ENCODE measurements at regions not wholly inside any gene's neighbourhood (a gene's known extent, or its start where the extent isn't known, plus 50 kb on each side); places are given as distances from the start of the nearest gene placed in this dataset.

DNA sequence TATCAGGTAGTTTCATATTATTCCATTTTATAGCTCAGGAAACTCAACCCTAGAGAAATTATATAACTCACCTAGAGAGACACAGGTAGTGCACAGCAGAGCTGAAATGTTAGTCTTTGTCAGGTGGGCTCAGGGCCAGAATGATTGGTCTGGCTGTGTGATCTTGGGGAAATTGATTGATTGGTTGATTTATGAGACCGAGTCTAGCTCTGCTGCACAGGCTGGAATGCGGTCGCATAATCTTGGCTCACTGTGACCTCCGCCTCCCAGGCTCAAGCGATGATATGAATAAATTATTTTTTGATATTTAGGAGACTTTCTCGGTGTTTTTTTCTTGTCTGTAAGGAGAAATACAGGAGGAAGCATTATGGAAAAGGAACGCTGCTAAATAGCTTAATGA lies 239.9 kb upstream of the SLC10A2 start:
- no peak for TF ChIP-seq EZH2 (IDR thresholded peaks at IDR 0.05; ENCODE audit: borderline replicate concordance)
- no peak for TF ChIP-seq EZH2phosphoT487 (IDR thresholded peaks at IDR 0.05; ENCODE audit: low read depth, severe bottlenecking, unreplicated experiment)
- no peak overlapping the region for H3K4me3 ChIP-seq
- WGBS (ENCODE audit: low lambda C conversion rate, missing lambda C conversion rate), result 94% methylated on average over 7 of the region's 7 CpGs
- no peaks in the 10 kb centered on the region for H3K4me1 ChIP-seq (ENCODE audit: insufficient read depth)
- no peaks in the 10 kb centered on the region for H3K9me2 ChIP-seq (replicated peaks; ENCODE audit: insufficient read depth)
- no peaks in the 10 kb centered on the region for H3K79me2 ChIP-seq
- no peak overlapping the region for H3K27ac ChIP-seq
- H3K27me3 ChIP-seq, result no peaks in the 10 kb centered on the region
- DNase-seq (ENCODE audit: low spot score), result no peak
- no peak overlapping the region for H3K4me2 ChIP-seq
- H3K36me3 ChIP-seq (replicated peaks; ENCODE audit: insufficient read depth, low read depth), result no peaks in the 10 kb centered on the region
- no peaks in the 10 kb centered on the region for H4K20me1 ChIP-seq (ENCODE audit: insufficient read depth, poor library complexity, severe bottlenecking)
- no peaks in the 10 kb centered on the region for H3K9me3 ChIP-seq (ENCODE audit: low read depth)
- no peak overlapping the region for H2AFZ ChIP-seq

- Histone ChIP-seq H2AFZ (no peak overlapping the region), H3K36me3 (replicated peaks; ENCODE audit: insufficient read depth, low read depth) (no peaks in the 10 kb centered on the region), H3K9me3 (ENCODE audit: low read depth) (no peaks in the 10 kb centered on the region), H3K79me2 (no peaks in the 10 kb centered on the region), H3K4me2 (no peak overlapping the region), H4K20me1 (ENCODE audit: insufficient read depth, poor library complexity, severe bottlenecking) (no peaks in the 10 kb centered on the region), H3K4me1 (ENCODE audit: insufficient read depth) (no peaks in the 10 kb centered on the region), H3K9me2 (replicated peaks; ENCODE audit: insufficient read depth) (no peaks in the 10 kb centered on the region), H3K4me3 (no peak overlapping the region), H3K27ac (no peak overlapping the region), H3K27me3 (no peaks in the 10 kb centered on the region)
- DNase-seq (ENCODE audit: low spot score), result no peak
- WGBS (ENCODE audit: low lambda C conversion rate, missing lambda C conversion rate), result 63% methylated on average over 4 of the region's 4 CpGs
- TF ChIP-seq CTCF (IDR thresholded peaks at IDR 0.05; ENCODE audit: poor library complexity), result no peak
- TF ChIP-seq EZH2phosphoT487 (IDR thresholded peaks at IDR 0.05; ENCODE audit: low read depth, severe bottlenecking, unreplicated experiment), result no peak
- TF ChIP-seq EZH2 (IDR thresholded peaks at IDR 0.05; ENCODE audit: borderline replicate concordance), result no peak
These were observed 236.9 kb upstream of the SLC10A2 start for GRCh38 chr13:103303078-103303651.

- Histone ChIP-seq H3K27me3 (no peaks in the 10 kb centered on the region), H3K9me2 (replicated peaks; ENCODE audit: insufficient read depth) (no peaks in the 10 kb centered on the region)
These were observed 236.5 kb upstream of the SLC10A2 start for GRCh38 chr13:103302676-103303075.

More at GRCh38 chr13:103302676-103303075, 236.5 kb upstream of the SLC10A2 start:
- Histone ChIP-seq H3K36me3 (replicated peaks; ENCODE audit: insufficient read depth, low read depth) (no peaks in the 10 kb centered on the region), H3K27ac (no peak overlapping the region), H3K4me3 (no peak overlapping the region), H3K4me2 (no peak overlapping the region), H4K20me1 (ENCODE audit: insufficient read depth, poor library complexity, severe bottlenecking) (no peaks in the 10 kb centered on the region), H3K79me2 (no peaks in the 10 kb centered on the region), H3K9me3 (ENCODE audit: low read depth) (no peaks in the 10 kb centered on the region), H3K4me1 (ENCODE audit: insufficient read depth) (no peaks in the 10 kb centered on the region), H2AFZ (no peak overlapping the region)
- no peak for TF ChIP-seq CTCF (IDR thresholded peaks at IDR 0.05; ENCODE audit: poor library complexity)
- no peak for TF ChIP-seq EZH2 (IDR thresholded peaks at IDR 0.05; ENCODE audit: borderline replicate concordance)
- TF ChIP-seq EZH2phosphoT487 (IDR thresholded peaks at IDR 0.05; ENCODE audit: low read depth, severe bottlenecking, unreplicated experiment), result no peak
- no peak for DNase-seq (ENCODE audit: low spot score)
- WGBS (ENCODE audit: low lambda C conversion rate, missing lambda C conversion rate), result 78% methylated on average over 3 of the region's 3 CpGs

Measured in hepatocyte (in vitro differentiated cells).